ENCODE measurements at regions not wholly inside any gene's neighbourhood (a gene's known extent, or its start where the extent isn't known, plus 50 kb on each side); places are given as distances from the start of the nearest gene placed in this dataset.

DNA sequence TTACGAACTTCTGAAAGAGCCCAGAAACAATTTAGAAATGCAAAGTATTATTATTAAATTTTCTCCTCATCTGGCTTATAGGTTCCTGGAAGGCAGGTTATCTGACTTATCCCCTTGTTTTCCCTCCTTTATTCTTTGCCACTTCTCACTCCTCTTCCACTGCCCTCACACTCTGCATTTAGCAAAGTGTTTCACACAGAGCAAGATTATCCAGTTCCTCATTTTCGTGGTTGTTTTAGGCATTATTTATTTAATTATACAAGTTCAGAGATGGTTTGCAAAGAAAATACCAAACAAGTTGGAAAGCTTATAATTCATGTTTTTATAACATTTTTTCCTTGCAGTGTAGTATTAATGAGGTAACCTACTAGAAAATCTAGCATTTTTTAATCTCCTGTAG, 544.9 kb downstream of the NSUN3 start:
- Histone ChIP-seq H3K36me3 (ENCODE audit: control insufficient read depth in 1 of 2, insufficient read depth in 2 of 2, low read length in 2 of 2) (no peaks in the 10 kb centered on the region), H3K9ac (ENCODE audit: low read length) (no peak overlapping the region), H3K9me2 (ENCODE audit: insufficient read depth) (no peaks in the 10 kb centered on the region), H3K27me3 (ENCODE audit: insufficient read depth, low read length) (no peaks in the 10 kb centered on the region), H3K79me2 (ENCODE audit: insufficient read depth, low read length) (no peaks in the 10 kb centered on the region), H4K20me1 (ENCODE audit: insufficient read depth) (no peaks in the 10 kb centered on the region), H3K9me3 (ENCODE audit: control insufficient read depth in 1 of 2, insufficient read depth in 1 of 2, low read depth in 1 of 2, low read length in 2 of 2) (peaks cover 14 to 17% of the 10 kb centered on the region in 2 experiments; a peak in 2 of 4 replicates), H2AFZ (ENCODE audit: low read depth, low read length, poor library complexity, severe bottlenecking) (no peak overlapping the region), H3K27ac (ENCODE audit: low read depth, low read length) (no peak overlapping the region), H3K4me3 (replicated peaks in 1 of 2; ENCODE audit: low read depth in 1 of 2, low read length in 2 of 2) (no peak overlapping the region), H3K4me2 (ENCODE audit: low read length) (no peak overlapping the region), H3K4me1 (ENCODE audit: control insufficient read depth in 1 of 2, insufficient read depth in 2 of 2, low read length in 2 of 2) (no peaks in the 10 kb centered on the region)
- DNase-seq (ENCODE audit: low read depth, low spot score) (no peak), ATAC-seq (no peak)
- BruUV-seq (replicated peaks) = no TSS peak
- ChIA-PET RAD21 (ENCODE audit: low non-redundant PET in 1 of 2, low total read pairs in 2 of 2, uncharacterized antibody in 2 of 2, unreplicated experiment in 2 of 2) (no interaction called here), CTCF (no interaction called here), POLR2A (no interaction called here)
- TF ChIP-seq REST (IDR thresholded peaks at IDR 0.05; ENCODE audit: low read depth) (no peak), ZFX (IDR thresholded peaks at IDR 0.05) (no peak), CBX3 (IDR thresholded peaks at IDR 0.05; ENCODE audit: low read depth) (no peak), SIN3A (IDR thresholded peaks at IDR 0.05; ENCODE audit: low read depth) (no peak), ELF1 (IDR thresholded peaks at IDR 0.05; ENCODE audit: borderline replicate concordance, low read depth) (no peak), POLR2A (IDR thresholded peaks at IDR 0.05; ENCODE audit: borderline replicate concordance, extremely low read depth, insufficient read depth, insufficient read length) (no peak), EZH2phosphoT487 (IDR thresholded peaks at IDR 0.05; ENCODE audit: borderline replicate concordance) (no peak), ATF3 (IDR thresholded peaks at IDR 0.05) (no peak), TCF7L2 (IDR thresholded peaks at IDR 0.05; ENCODE audit: borderline replicate concordance, extremely low read depth, insufficient read depth, insufficient read length) (no peak), YY1 (IDR thresholded peaks at IDR 0.05; ENCODE audit: extremely low read depth, insufficient replicate concordance, low read depth, low read length) (no peak)
- TF ChIP-seq, protein P1, sequence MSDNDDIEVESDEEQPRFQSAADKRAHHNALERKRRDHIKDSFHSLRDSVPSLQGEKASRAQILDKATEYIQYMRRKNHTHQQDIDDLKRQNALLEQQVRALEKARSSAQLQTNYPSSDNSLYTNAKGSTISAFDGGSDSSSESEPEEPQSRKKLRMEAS (IDR thresholded peaks at IDR 0.05) = no peak
- intact Hi-C loops (cut with micrococcal nuclease) = no loop called here
